H1 (cell line): ENCODE measurements at regions not wholly inside any gene's neighbourhood (a gene's known extent, or its start where the extent isn't known, plus 50 kb on each side); places are given as distances from the start of the nearest gene placed in this dataset.

Experiments used
- CBX8 ChIP-seq: fragments of 300-800, 300-1000 bp; sonication (generic); IDR thresholded peaks from 2 replicates; pipeline ENCODE4 v1.7.1; 2016; ENCODE audit warnings: low read depth, low read length, borderline replicate concordance
- EP300 ChIP-seq, 2 experiments: IDR thresholded peaks; 1 replicate in 1 of 2; 2 replicates in 1 of 2; pipeline ENCODE4 v1.6.1; 2011 to 2012; ENCODE audit warnings: low read depth in 2 of 2, low read length in 2 of 2, mild to moderate bottlenecking in 2 of 2, borderline replicate concordance in 1 of 2, inconsistent platforms in 1 of 2, moderate library complexity in 1 of 2
- JUND ChIP-seq: IDR thresholded peaks from 2 replicates; pipeline ENCODE4 v1.6.1; 2011; ENCODE audit warnings: mild to moderate bottlenecking, improper control_type of control experiment, low read length
- RNF2 ChIP-seq: fragments of 200-900, 300-1000 bp; sonication (generic); IDR thresholded peaks from 2 replicates; pipeline ENCODE4 v1.7.1; 2016; ENCODE audit warnings: borderline replicate concordance, low read depth, mild to moderate bottlenecking, antibody characterized with exemption, low read length; ENCODE audit not compliant: poor library complexity, severe bottlenecking; ENCODE audit errors: missing control alignments
- SIN3A ChIP-seq, 2 experiments: IDR thresholded peaks in 1 of 2; conservative IDR thresholded peaks in 1 of 2; 2 replicates each; pipeline ENCODE4 v1.6.1; 2011 to 2012; ENCODE audit warnings: low read length in 2 of 2, improper control_type of control experiment in 1 of 2, low read depth in 1 of 2, mild to moderate bottlenecking in 1 of 2
- TAF1 ChIP-seq: IDR thresholded peaks from 2 replicates; pipeline ENCODE4 v1.6.1; 2011; ENCODE audit warnings: mild to moderate bottlenecking, low read depth, low read length
- ZNF274 ChIP-seq: IDR thresholded peaks from 2 replicates; pipeline ENCODE4 v1.7.0; 2012; ENCODE audit warnings: low read length, borderline replicate concordance; ENCODE audit errors: extremely low read depth
- TF ChIP-seq, protein P1 (sequence below), 3 experiments: IDR thresholded peaks; 1 replicate in 2 of 3; 2 replicates in 1 of 3; pipeline versions ENCODE4 v1.5.1 to v1.6.1; 2011; ENCODE audit warnings: low read length in 3 of 3, mild to moderate bottlenecking in 3 of 3, inconsistent platforms in 2 of 3, low read depth in 1 of 3, moderate library complexity in 1 of 3; ENCODE audit not compliant: insufficient read depth in 1 of 3; ENCODE audit errors: control extremely low read depth in 1 of 3

DNA sequence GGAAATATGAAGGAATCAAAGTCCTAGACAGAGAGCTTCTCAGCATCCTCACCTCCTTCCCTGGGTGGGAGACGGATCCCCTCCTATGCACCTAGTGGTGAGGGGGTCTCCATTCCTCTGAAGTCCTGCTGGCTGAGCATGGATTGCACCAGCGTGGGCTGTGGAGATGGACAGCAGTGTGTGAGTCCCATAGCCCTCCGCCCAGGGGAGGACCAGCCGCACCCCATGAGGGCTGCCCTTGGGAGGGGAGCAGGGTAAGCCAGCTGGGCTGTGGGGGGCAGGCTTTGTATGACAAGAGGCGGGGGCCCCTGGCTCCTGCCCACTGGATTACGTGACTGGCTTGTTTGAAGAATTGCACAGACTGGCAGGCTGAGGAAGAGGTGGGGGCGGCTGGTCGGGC, 768.2 kb downstream of the GALR1 start:
- no peak for TF ChIP-seq EP300 (IDR thresholded peaks at IDR 0.05; ENCODE audit: borderline replicate concordance in 1 of 2, low read depth in 2 of 2, low read length in 2 of 2)
- TF ChIP-seq RNF2 = no peak
- no peak for TF ChIP-seq SIN3A (conservative IDR thresholded peaks at IDR 0.05 in 1 of 2, IDR thresholded peaks at IDR 0.05 in 1 of 2; ENCODE audit: low read depth in 1 of 2, low read length in 2 of 2)
- TF ChIP-seq, protein P1, sequence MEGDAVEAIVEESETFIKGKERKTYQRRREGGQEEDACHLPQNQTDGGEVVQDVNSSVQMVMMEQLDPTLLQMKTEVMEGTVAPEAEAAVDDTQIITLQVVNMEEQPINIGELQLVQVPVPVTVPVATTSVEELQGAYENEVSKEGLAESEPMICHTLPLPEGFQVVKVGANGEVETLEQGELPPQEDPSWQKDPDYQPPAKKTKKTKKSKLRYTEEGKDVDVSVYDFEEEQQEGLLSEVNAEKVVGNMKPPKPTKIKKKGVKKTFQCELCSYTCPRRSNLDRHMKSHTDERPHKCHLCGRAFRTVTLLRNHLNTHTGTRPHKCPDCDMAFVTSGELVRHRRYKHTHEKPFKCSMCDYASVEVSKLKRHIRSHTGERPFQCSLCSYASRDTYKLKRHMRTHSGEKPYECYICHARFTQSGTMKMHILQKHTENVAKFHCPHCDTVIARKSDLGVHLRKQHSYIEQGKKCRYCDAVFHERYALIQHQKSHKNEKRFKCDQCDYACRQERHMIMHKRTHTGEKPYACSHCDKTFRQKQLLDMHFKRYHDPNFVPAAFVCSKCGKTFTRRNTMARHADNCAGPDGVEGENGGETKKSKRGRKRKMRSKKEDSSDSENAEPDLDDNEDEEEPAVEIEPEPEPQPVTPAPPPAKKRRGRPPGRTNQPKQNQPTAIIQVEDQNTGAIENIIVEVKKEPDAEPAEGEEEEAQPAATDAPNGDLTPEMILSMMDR (IDR thresholded peaks at IDR 0.05; ENCODE audit: control extremely low read depth in 1 of 3, insufficient read depth in 1 of 3, low read depth in 1 of 3, low read length in 3 of 3) = no peak
- no peak for TF ChIP-seq CBX8
- no peak for TF ChIP-seq JUND
- TF ChIP-seq TAF1 = no peak
- TF ChIP-seq ZNF274 = no peak
